RWPE2 (cell line): ENCODE measurements at regions not wholly inside any gene's neighbourhood (a gene's known extent, or its start where the extent isn't known, plus 50 kb on each side); places are given as distances from the start of the nearest gene placed in this dataset.

ENCODE experiments used
- ATAC-seq: fragments of 200-7000 bp; cut with Tn5 transposase; 3 replicates; pipeline ENCODE4 v1.9.1; 2021; ENCODE audit warnings: low read depth
- DNase-seq: peaks from one replicate; pipeline ENCODE4 v3.0.0-alpha.2; 2020; ENCODE audit warnings: low spot score
- H3K27ac ChIP-seq: fragments of 450-650 bp; 2 replicates; pipeline ENCODE4 v1.5.1; 2017; ENCODE audit warnings: mild to moderate bottlenecking; ENCODE audit not compliant: poor library complexity, severe bottlenecking
- H3K27me3 ChIP-seq: fragments of 250-450 bp; sonication (Bioruptor Pico); 2 replicates; pipeline ENCODE4 v1.5.1; 2021; ENCODE audit warnings: mild to moderate bottlenecking, moderate library complexity; ENCODE audit not compliant: insufficient read depth, poor library complexity, severe bottlenecking
- H3K36me3 ChIP-seq: fragments of 250-450 bp; sonication (Bioruptor Pico); 2 replicates; pipeline ENCODE4 v1.5.1; 2020; ENCODE audit warnings: low read depth, mild to moderate bottlenecking, moderate library complexity
- H3K4me1 ChIP-seq: fragments of 250-450 bp; sonication (Bioruptor Pico); 2 replicates; pipeline ENCODE4 v1.5.1; 2021; ENCODE audit warnings: mild to moderate bottlenecking, moderate library complexity; ENCODE audit not compliant: insufficient read depth, poor library complexity, severe bottlenecking
- H3K4me3 ChIP-seq: fragments of 250-450 bp; sonication (Bioruptor Pico); 2 replicates; pipeline ENCODE4 v1.5.1; 2021; ENCODE audit warnings: mild to moderate bottlenecking, moderate library complexity; ENCODE audit not compliant: severe bottlenecking
- H3K9me3 ChIP-seq: fragments of 250-450 bp; sonication (Bioruptor Pico); 2 replicates; pipeline ENCODE4 v1.5.1; 2021; ENCODE audit warnings: mild to moderate bottlenecking, moderate library complexity; ENCODE audit not compliant: severe bottlenecking
- CTCF ChIP-seq: fragments of 450-650 bp; IDR thresholded peaks from one replicate; pipeline ENCODE4 v1.5.1; 2017; ENCODE audit warnings: mild to moderate bottlenecking, moderate library complexity; ENCODE audit not compliant: poor library complexity, severe bottlenecking

- Histone ChIP-seq H3K27me3 (no peaks in the 10 kb centered on the region), H3K4me3 (no peak overlapping the region), H3K4me1 (peaks cover 16% of the 10 kb centered on the region), H3K27ac (peak overlapping the region; percentile 56), H3K9me3 (no peaks in the 10 kb centered on the region), H3K36me3 (no peaks in the 10 kb centered on the region)
- DNase-seq (no peak), ATAC-seq (no peak)
- TF ChIP-seq CTCF: no peak
Observed at GRCh38 chr12:105927564-105927963, 211.2 kb downstream of the NUAK1 start.

GRCh38 chr12:105928436-105928835 lies 210.3 kb downstream of the NUAK1 start:
- peak; percentile 88 for ATAC-seq
- Histone ChIP-seq H3K27me3 (no peaks in the 10 kb centered on the region), H3K27ac (peak overlapping the region; percentile 56), H3K4me3 (no peak overlapping the region), H3K36me3 (no peaks in the 10 kb centered on the region), H3K4me1 (peaks cover 16% of the 10 kb centered on the region), H3K9me3 (no peaks in the 10 kb centered on the region)
- TF ChIP-seq CTCF: no peak
- DNase-seq: peak; percentile 85

- Histone ChIP-seq H3K36me3 (no peaks in the 10 kb centered on the region), H3K4me1 (peaks cover 24% of the 10 kb centered on the region), H3K9me3 (no peaks in the 10 kb centered on the region), H3K27me3 (no peaks in the 10 kb centered on the region), H3K27ac (peak overlapping the region; percentile 56), H3K4me3 (no peak overlapping the region)
- no peak for DNase-seq
- ATAC-seq: no peak
- TF ChIP-seq CTCF: no peak
Observed at GRCh38 chr12:105929192-105929591, 209.6 kb downstream of the NUAK1 start.

GRCh38 chr12:105930557-105931503 lies 207.9 kb downstream of the NUAK1 start:
- no peak for TF ChIP-seq CTCF
- DNase-seq (no peak), ATAC-seq (no peak)
- H3K27ac ChIP-seq: no peak overlapping the region
- H3K4me3 ChIP-seq: no peak overlapping the region
- no peaks in the 10 kb centered on the region for H3K9me3 ChIP-seq
- peaks cover 38% of the 10 kb centered on the region for H3K4me1 ChIP-seq
- no peaks in the 10 kb centered on the region for H3K36me3 ChIP-seq
- H3K27me3 ChIP-seq: no peaks in the 10 kb centered on the region
